NT2/D1 (cell line): ENCODE measurements at regions not wholly inside any gene's neighbourhood (a gene's known extent, or its start where the extent isn't known, plus 50 kb on each side); places are given as distances from the start of the nearest gene placed in this dataset.

Experiments
- DNase-seq: peaks from one replicate; pipeline ENCODE4 v3.0.0-alpha.2; 2011; ENCODE audit warnings: low read depth, low spot score
- H3K27me3 ChIP-seq: 2 replicates; pipeline ENCODE4 v1.6.0; 2011; ENCODE audit warnings: mild to moderate bottlenecking; ENCODE audit not compliant: insufficient read length, insufficient read depth
- H3K36me3 ChIP-seq: 2 replicates; pipeline ENCODE4 v1.6.1; 2011; ENCODE audit warnings: mild to moderate bottlenecking, low read length, mixed read lengths; ENCODE audit not compliant: insufficient read depth, insufficient read length
- H3K4me1 ChIP-seq: 2 replicates; pipeline ENCODE4 v1.5.1; 2011; ENCODE audit not compliant: insufficient read depth, insufficient read length
- H3K4me3 ChIP-seq: 2 replicates; pipeline ENCODE4 v1.5.1; 2011; ENCODE audit warnings: low read depth; ENCODE audit not compliant: insufficient read length
- H3K9ac ChIP-seq: 2 replicates; pipeline ENCODE4 v1.6.0; 2011; ENCODE audit warnings: low read depth; ENCODE audit not compliant: insufficient read length
- H3K9me3 ChIP-seq: 2 replicates; pipeline ENCODE4 v1.5.1; 2011; ENCODE audit warnings: mild to moderate bottlenecking, low read length; ENCODE audit not compliant: insufficient read depth
- SUZ12 ChIP-seq: IDR thresholded peaks from 2 replicates; pipeline ENCODE4 v1.6.1; 2011; ENCODE audit not compliant: insufficient read length, insufficient read depth; ENCODE audit errors: extremely low read depth
- YY1 ChIP-seq: IDR thresholded peaks from 2 replicates; pipeline ENCODE4 v1.6.1; 2011; ENCODE audit not compliant: insufficient read length, insufficient read depth
- ZNF274 ChIP-seq: IDR thresholded peaks from 2 replicates; pipeline ENCODE4 v1.6.1; 2011; ENCODE audit warnings: mild to moderate bottlenecking, low read depth, low read length

- H3K4me3 ChIP-seq: no peak overlapping the region
- DNase-seq: no peak
- H3K36me3 ChIP-seq: no peaks in the 10 kb centered on the region
- TF ChIP-seq ZNF274: no peak
- TF ChIP-seq YY1: no peak
- TF ChIP-seq SUZ12: no peak
- H3K27me3 ChIP-seq: no peaks in the 10 kb centered on the region
- no peak overlapping the region for H3K9ac ChIP-seq
- H3K9me3 ChIP-seq: no peaks in the 10 kb centered on the region
- no peaks in the 10 kb centered on the region for H3K4me1 ChIP-seq
Observed at GRCh38 chr5:68482199-68482598, 266.6 kb downstream of the PIK3R1 start.

- no peak overlapping the region for H3K9ac ChIP-seq
- no peaks in the 10 kb centered on the region for H3K27me3 ChIP-seq
- H3K4me3 ChIP-seq: no peak overlapping the region
- H3K36me3 ChIP-seq: no peaks in the 10 kb centered on the region
- no peak for TF ChIP-seq YY1
- H3K9me3 ChIP-seq: no peaks in the 10 kb centered on the region
- H3K4me1 ChIP-seq: no peaks in the 10 kb centered on the region
- no peak for DNase-seq
Observed at GRCh38 chr5:68484307-68485068, 268.9 kb downstream of the PIK3R1 start.

- no peaks in the 10 kb centered on the region for H3K36me3 ChIP-seq
- H3K4me1 ChIP-seq: no peaks in the 10 kb centered on the region
- H3K9me3 ChIP-seq: no peaks in the 10 kb centered on the region
- no peak overlapping the region for H3K4me3 ChIP-seq
- H3K9ac ChIP-seq: no peak overlapping the region
- no peaks in the 10 kb centered on the region for H3K27me3 ChIP-seq
- TF ChIP-seq SUZ12 (no peak), YY1 (no peak), ZNF274 (no peak)
- no peak for DNase-seq
Observed at GRCh38 chr5:68489556-68489955, 274.0 kb downstream of the PIK3R1 start.

- Histone ChIP-seq H3K9me3 (no peaks in the 10 kb centered on the region), H3K36me3 (no peaks in the 10 kb centered on the region), H3K9ac (no peak overlapping the region), H3K4me1 (no peaks in the 10 kb centered on the region), H3K4me3 (no peak overlapping the region), H3K27me3 (no peaks in the 10 kb centered on the region)
- no peak for TF ChIP-seq ZNF274
- TF ChIP-seq YY1: no peak
- no peak for TF ChIP-seq SUZ12
- DNase-seq: no peak
Observed at GRCh38 chr5:68490406-68490805, 274.9 kb downstream of the PIK3R1 start.

- Histone ChIP-seq H3K9me3 (peaks cover 24% of the 10 kb centered on the region), H3K36me3 (no peaks in the 10 kb centered on the region), H3K4me1 (no peaks in the 10 kb centered on the region), H3K27me3 (no peaks in the 10 kb centered on the region), H3K4me3 (no peak overlapping the region), H3K9ac (no peak overlapping the region)
- DNase-seq: no peak
- no peak for TF ChIP-seq YY1
- no peak for TF ChIP-seq SUZ12
- TF ChIP-seq ZNF274: no peak
Observed at GRCh38 chr5:68494771-68495170, 279.2 kb downstream of the PIK3R1 start.

- DNase-seq: no peak
- TF ChIP-seq YY1 (no peak), SUZ12 (no peak), ZNF274 (no peak)
- H3K4me3 ChIP-seq: no peak overlapping the region
- H3K9ac ChIP-seq: no peak overlapping the region
- H3K9me3 ChIP-seq: peaks cover 24% of the 10 kb centered on the region
- no peaks in the 10 kb centered on the region for H3K36me3 ChIP-seq
- no peaks in the 10 kb centered on the region for H3K27me3 ChIP-seq
- H3K4me1 ChIP-seq: no peaks in the 10 kb centered on the region
Observed at GRCh38 chr5:68499987-68500386, 284.4 kb downstream of the PIK3R1 start.

- Histone ChIP-seq H3K36me3 (no peaks in the 10 kb centered on the region), H3K9me3 (peaks cover 24% of the 10 kb centered on the region), H3K4me1 (no peaks in the 10 kb centered on the region), H3K4me3 (no peak overlapping the region), H3K27me3 (no peaks in the 10 kb centered on the region), H3K9ac (no peak overlapping the region)
- no peak for DNase-seq
- no peak for TF ChIP-seq ZNF274
- no peak for TF ChIP-seq YY1
- TF ChIP-seq SUZ12: no peak
Observed at GRCh38 chr5:68500813-68501212, 285.3 kb downstream of the PIK3R1 start.

GRCh38 chr5:68502531-68502930 is 287.0 kb downstream of the PIK3R1 start:
- Histone ChIP-seq H3K36me3 (no peaks in the 10 kb centered on the region), H3K27me3 (no peaks in the 10 kb centered on the region), H3K4me3 (no peak overlapping the region), H3K9me3 (peaks cover 19% of the 10 kb centered on the region), H3K9ac (no peak overlapping the region), H3K4me1 (no peaks in the 10 kb centered on the region)
- DNase-seq: no peak
- TF ChIP-seq ZNF274: no peak
- TF ChIP-seq SUZ12: no peak
- TF ChIP-seq YY1: no peak
